Breast epithelium (tissue), 3 donors: ENCODE measurements at regions not wholly inside any gene's neighbourhood (a gene's known extent, or its start where the extent isn't known, plus 50 kb on each side); places are given as distances from the start of the nearest gene placed in this dataset.

Experiments used
- POLR2A ChIP-seq: fragments of 450-650 bp; IDR thresholded peaks from one replicate; pipeline ENCODE4 v1.6.1; 2016; ENCODE audit warnings: antibody characterized with exemption, mild to moderate bottlenecking, moderate library complexity
- POLR2AphosphoS5 ChIP-seq, 3 donors: sonication (generic); formaldehyde crosslinking; IDR thresholded peaks; one replicate each; pipeline ENCODE4 v1.6.1; 2017; ENCODE audit warnings: antibody characterized with exemption in 3 of 3
- TF ChIP-seq, protein P1 (sequence below), 3 donors: fragments of 450-650 bp; IDR thresholded peaks; one replicate each; pipeline ENCODE4 v1.5.1; 2016 to 2017; ENCODE audit warnings: antibody characterized with exemption in 3 of 3, mild to moderate bottlenecking in 3 of 3, moderate library complexity in 3 of 3

DNA sequence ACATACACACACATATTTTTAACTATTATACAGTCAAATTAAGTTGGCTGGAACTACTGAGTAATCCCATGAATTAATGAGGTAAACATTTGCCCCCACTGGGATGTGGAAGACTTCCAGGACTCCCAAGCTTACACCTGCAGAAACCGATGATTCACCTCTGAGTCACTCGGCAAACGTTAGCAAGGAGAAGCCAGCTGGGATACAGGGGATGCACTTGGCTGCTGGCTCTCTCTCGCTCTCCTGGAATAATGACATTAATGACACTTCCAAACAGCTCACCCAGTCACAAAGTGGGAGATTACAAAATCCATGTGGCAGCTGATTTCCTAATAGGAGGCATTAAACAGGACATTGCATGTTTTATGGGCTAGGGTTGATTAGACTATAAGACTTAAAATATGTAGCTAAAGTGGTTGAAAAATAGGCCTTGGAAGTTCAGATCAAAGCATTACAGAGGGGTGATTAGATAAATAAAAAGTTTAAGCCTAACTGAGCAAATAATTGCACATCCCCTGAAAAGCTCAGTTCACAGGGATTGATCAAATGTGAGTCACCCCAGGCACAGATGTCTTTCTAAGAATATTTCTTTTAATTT is 500.9 kb downstream of the SOX2 start:
- TF ChIP-seq POLR2AphosphoS5 (IDR thresholded peaks at IDR 0.05) (no peak), POLR2A (no peak)
- TF ChIP-seq, protein P1, sequence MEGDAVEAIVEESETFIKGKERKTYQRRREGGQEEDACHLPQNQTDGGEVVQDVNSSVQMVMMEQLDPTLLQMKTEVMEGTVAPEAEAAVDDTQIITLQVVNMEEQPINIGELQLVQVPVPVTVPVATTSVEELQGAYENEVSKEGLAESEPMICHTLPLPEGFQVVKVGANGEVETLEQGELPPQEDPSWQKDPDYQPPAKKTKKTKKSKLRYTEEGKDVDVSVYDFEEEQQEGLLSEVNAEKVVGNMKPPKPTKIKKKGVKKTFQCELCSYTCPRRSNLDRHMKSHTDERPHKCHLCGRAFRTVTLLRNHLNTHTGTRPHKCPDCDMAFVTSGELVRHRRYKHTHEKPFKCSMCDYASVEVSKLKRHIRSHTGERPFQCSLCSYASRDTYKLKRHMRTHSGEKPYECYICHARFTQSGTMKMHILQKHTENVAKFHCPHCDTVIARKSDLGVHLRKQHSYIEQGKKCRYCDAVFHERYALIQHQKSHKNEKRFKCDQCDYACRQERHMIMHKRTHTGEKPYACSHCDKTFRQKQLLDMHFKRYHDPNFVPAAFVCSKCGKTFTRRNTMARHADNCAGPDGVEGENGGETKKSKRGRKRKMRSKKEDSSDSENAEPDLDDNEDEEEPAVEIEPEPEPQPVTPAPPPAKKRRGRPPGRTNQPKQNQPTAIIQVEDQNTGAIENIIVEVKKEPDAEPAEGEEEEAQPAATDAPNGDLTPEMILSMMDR (IDR thresholded peaks at IDR 0.05), result no peak
